BE2C (cell line): ENCODE measurements at regions not wholly inside any gene's neighbourhood (a gene's known extent, or its start where the extent isn't known, plus 50 kb on each side); places are given as distances from the start of the nearest gene placed in this dataset.

Experiments used
- DNase-seq: peaks from one replicate; pipeline ENCODE4 v3.0.0-alpha.2; 2020
- H3K27me3 ChIP-seq: fragments of 250-450 bp; sonication (Bioruptor Pico); 2 replicates; pipeline ENCODE4 v1.5.1; 2020; ENCODE audit warnings: mild to moderate bottlenecking
- H3K36me3 ChIP-seq: fragments of 250-450 bp; sonication (Bioruptor Pico); 2 replicates; pipeline ENCODE4 v1.5.1; 2020; ENCODE audit warnings: mild to moderate bottlenecking
- H3K4me1 ChIP-seq: fragments of 250-450 bp; sonication (Bioruptor Pico); 2 replicates; pipeline ENCODE4 v1.5.1; 2020
- H3K4me3 ChIP-seq: 2 replicates; pipeline ENCODE4 v1.5.1; 2011; ENCODE audit warnings: low read depth, low read length
- H3K9me3 ChIP-seq: fragments of 250-450 bp; sonication (Bioruptor Pico); 2 replicates; pipeline ENCODE4 v1.5.1; 2020
- TF ChIP-seq, protein P1 (sequence below): IDR thresholded peaks from 2 replicates; pipeline ENCODE4 v1.5.1; 2012; ENCODE audit warnings: mild to moderate bottlenecking, low read depth, low read length

DNA sequence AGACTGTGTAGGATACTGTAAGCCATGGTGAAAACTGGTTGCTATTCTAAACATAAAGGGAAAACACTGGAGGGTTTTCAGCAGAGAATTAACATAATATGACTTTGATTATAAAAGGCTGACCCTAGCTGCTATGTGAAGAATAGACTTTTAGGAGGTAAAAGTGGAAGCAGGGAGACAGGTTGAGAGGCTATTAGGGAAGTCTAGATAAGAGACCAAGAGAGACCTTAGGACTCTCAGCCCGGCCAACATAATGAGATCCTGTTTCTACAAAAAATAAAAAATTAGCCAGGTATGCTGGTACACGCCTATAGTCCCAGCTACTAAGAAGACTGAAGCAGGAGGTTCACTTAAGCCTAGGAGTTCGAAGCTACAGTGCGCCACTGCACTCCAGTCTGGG lies 393.2 kb upstream of the PMFBP1 start:
- no peaks in the 10 kb centered on the region for H3K36me3 ChIP-seq
- H3K4me1 ChIP-seq, result peaks cover 6% of the 10 kb centered on the region; the same call in 1 of the 2 replicates
- DNase-seq, result no peak
- TF ChIP-seq, protein P1, sequence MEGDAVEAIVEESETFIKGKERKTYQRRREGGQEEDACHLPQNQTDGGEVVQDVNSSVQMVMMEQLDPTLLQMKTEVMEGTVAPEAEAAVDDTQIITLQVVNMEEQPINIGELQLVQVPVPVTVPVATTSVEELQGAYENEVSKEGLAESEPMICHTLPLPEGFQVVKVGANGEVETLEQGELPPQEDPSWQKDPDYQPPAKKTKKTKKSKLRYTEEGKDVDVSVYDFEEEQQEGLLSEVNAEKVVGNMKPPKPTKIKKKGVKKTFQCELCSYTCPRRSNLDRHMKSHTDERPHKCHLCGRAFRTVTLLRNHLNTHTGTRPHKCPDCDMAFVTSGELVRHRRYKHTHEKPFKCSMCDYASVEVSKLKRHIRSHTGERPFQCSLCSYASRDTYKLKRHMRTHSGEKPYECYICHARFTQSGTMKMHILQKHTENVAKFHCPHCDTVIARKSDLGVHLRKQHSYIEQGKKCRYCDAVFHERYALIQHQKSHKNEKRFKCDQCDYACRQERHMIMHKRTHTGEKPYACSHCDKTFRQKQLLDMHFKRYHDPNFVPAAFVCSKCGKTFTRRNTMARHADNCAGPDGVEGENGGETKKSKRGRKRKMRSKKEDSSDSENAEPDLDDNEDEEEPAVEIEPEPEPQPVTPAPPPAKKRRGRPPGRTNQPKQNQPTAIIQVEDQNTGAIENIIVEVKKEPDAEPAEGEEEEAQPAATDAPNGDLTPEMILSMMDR, result no peak
- no peak overlapping the region for H3K4me3 ChIP-seq
- H3K27me3 ChIP-seq, result no peaks in the 10 kb centered on the region
- H3K9me3 ChIP-seq, result no peaks in the 10 kb centered on the region

- peak overlapping the region; percentile 17; the same call in 1 of the 2 replicates for H3K4me3 ChIP-seq
- peak; percentile 18 for DNase-seq
Observed at GRCh38 chr16:72560617-72561016, 388.7 kb upstream of the PMFBP1 start.

GRCh38 chr16:72558501-72558900 lies 386.5 kb upstream of the PMFBP1 start:
- Histone ChIP-seq H3K4me1 (peaks cover 6% of the 10 kb centered on the region), H3K36me3 (no peaks in the 10 kb centered on the region), H3K9me3 (no peaks in the 10 kb centered on the region), H3K27me3 (no peaks in the 10 kb centered on the region), H3K4me3 (no peak overlapping the region)
- no peak for DNase-seq
- TF ChIP-seq, protein P1, result no peak

More at GRCh38 chr16:72560617-72561016, 388.7 kb upstream of the PMFBP1 start:
- H3K4me1 ChIP-seq, result peaks cover 6% of the 10 kb centered on the region
- TF ChIP-seq, protein P1, result no peak
- H3K9me3 ChIP-seq, result no peaks in the 10 kb centered on the region
- no peaks in the 10 kb centered on the region for H3K27me3 ChIP-seq
- H3K36me3 ChIP-seq, result no peaks in the 10 kb centered on the region

- Histone ChIP-seq H3K27me3 (no peaks in the 10 kb centered on the region), H3K4me1 (no peaks in the 10 kb centered on the region; the same call in none of the 2 replicates), H3K36me3 (no peaks in the 10 kb centered on the region), H3K9me3 (no peaks in the 10 kb centered on the region), H3K4me3 (no peak overlapping the region)
- TF ChIP-seq, protein P1, result no peak
- DNase-seq, result no peak
Observed at GRCh38 chr16:72554935-72555334, 383.0 kb upstream of the PMFBP1 start.

- TF ChIP-seq, protein P1, result no peak
- Histone ChIP-seq H3K9me3 (no peaks in the 10 kb centered on the region), H3K4me1 (no peaks in the 10 kb centered on the region), H3K27me3 (no peaks in the 10 kb centered on the region), H3K36me3 (no peaks in the 10 kb centered on the region), H3K4me3 (no peak overlapping the region)
- no peak for DNase-seq
Observed at GRCh38 chr16:72552654-72553053, 380.7 kb upstream of the PMFBP1 start.

DNA sequence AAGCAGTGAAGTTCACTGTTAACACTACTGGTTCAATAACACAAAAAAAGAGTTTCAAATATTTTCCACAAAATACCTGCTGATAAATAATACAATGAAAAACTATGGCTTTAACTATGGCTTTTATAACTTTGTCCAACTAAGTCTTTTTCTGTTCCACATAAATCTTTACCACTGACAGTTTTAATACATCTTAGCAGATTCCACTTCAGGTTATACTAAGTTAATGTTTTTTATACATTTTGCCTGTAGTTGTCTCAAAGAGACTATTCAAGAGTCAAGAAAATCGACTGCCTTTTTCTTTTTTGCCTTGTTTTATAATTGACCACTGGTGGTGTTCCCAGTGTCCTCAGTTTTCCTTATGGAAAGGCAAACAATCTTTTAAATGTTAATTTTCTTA lies 379.7 kb upstream of the PMFBP1 start:
- TF ChIP-seq, protein P1, result no peak
- DNase-seq, result no peak
- Histone ChIP-seq H3K36me3 (no peaks in the 10 kb centered on the region), H3K4me1 (no peaks in the 10 kb centered on the region), H3K9me3 (no peaks in the 10 kb centered on the region), H3K27me3 (no peaks in the 10 kb centered on the region), H3K4me3 (no peak overlapping the region)
